ENCODE measurements at regions not wholly inside any gene's neighbourhood (a gene's known extent, or its start where the extent isn't known, plus 50 kb on each side); places are given as distances from the start of the nearest gene placed in this dataset.

- Histone ChIP-seq H4K20me1 (ENCODE audit: insufficient read depth, low read length) (no peaks in the 10 kb centered on the region), H3K4me2 (ENCODE audit: low read length) (peak overlapping the region; percentile 41), H3K4me1 (ENCODE audit: insufficient read depth, low read length, severe bottlenecking) (peaks cover 36% of the 10 kb centered on the region), H3K27me3 (ENCODE audit: insufficient read depth, low read length) (no peaks in the 10 kb centered on the region), H3K27ac (ENCODE audit: low read depth, low read length, poor library complexity, severe bottlenecking) (peak overlapping the region; percentile 66), H3K9ac (ENCODE audit: low read length) (no peak overlapping the region), H3K79me2 (ENCODE audit: insufficient read depth, low read length) (no peaks in the 10 kb centered on the region), H3F3A (ENCODE audit: insufficient read depth, low read length) (0 out of 2 replicates have a peak, but pooled peaks cover 4% of the 10 kb centered on the region), H3K4me3 (ENCODE audit: low read depth, low read length, poor library complexity, severe bottlenecking) (no peak overlapping the region), H3K9me3 (ENCODE audit: low read length) (no peaks in the 10 kb centered on the region), H3K9me2 (ENCODE audit: low read depth, low read length) (no peaks in the 10 kb centered on the region), H2AFZ (ENCODE audit: low read length) (no peak overlapping the region), H3K36me3 (ENCODE audit: insufficient read depth, low read length) (no peaks in the 10 kb centered on the region)
- TF ChIP-seq CTCF (IDR thresholded peaks at IDR 0.05; ENCODE audit: low read length) (no peak), EZH2 (IDR thresholded peaks at IDR 0.05; ENCODE audit: borderline replicate concordance, low read length) (no peak)
Measured at GRCh38 chr10:108849688-108850087, 1073.6 kb downstream of the XPNPEP1 start.

GRCh38 chr10:108849186-108849585, 1074.1 kb downstream of the XPNPEP1 start:
- TF ChIP-seq EZH2 (IDR thresholded peaks at IDR 0.05; ENCODE audit: borderline replicate concordance, low read length) = no peak
- TF ChIP-seq CTCF (IDR thresholded peaks at IDR 0.05; ENCODE audit: low read length) = no peak
- no peak overlapping the region for H3K4me3 ChIP-seq (ENCODE audit: low read depth, low read length, poor library complexity, severe bottlenecking)

GRCh38 chr10:108848046-108848445, 1075.3 kb downstream of the XPNPEP1 start:
- TF ChIP-seq CTCF (IDR thresholded peaks at IDR 0.05; ENCODE audit: low read length) (no peak), EZH2 (IDR thresholded peaks at IDR 0.05; ENCODE audit: borderline replicate concordance, low read length) (no peak)
- Histone ChIP-seq H3K27ac (ENCODE audit: low read depth, low read length, poor library complexity, severe bottlenecking) (no peak overlapping the region), H3K4me1 (ENCODE audit: insufficient read depth, low read length, severe bottlenecking) (peaks cover 36% of the 10 kb centered on the region), H3K9me2 (ENCODE audit: low read depth, low read length) (no peaks in the 10 kb centered on the region), H4K20me1 (ENCODE audit: insufficient read depth, low read length) (no peaks in the 10 kb centered on the region), H3K4me2 (ENCODE audit: low read length) (no peak overlapping the region), H3K9ac (ENCODE audit: low read length) (no peak overlapping the region), H3F3A (ENCODE audit: insufficient read depth, low read length) (0 out of 2 replicates have a peak, but pooled peaks cover 4% of the 10 kb centered on the region), H3K9me3 (ENCODE audit: low read length) (no peaks in the 10 kb centered on the region), H2AFZ (ENCODE audit: low read length) (no peak overlapping the region), H3K36me3 (ENCODE audit: insufficient read depth, low read length) (no peaks in the 10 kb centered on the region), H3K27me3 (ENCODE audit: insufficient read depth, low read length) (no peaks in the 10 kb centered on the region), H3K79me2 (ENCODE audit: insufficient read depth, low read length) (no peaks in the 10 kb centered on the region), H3K4me3 (ENCODE audit: low read depth, low read length, poor library complexity, severe bottlenecking) (no peak overlapping the region)

More at GRCh38 chr10:108849186-108849585, 1074.1 kb downstream of the XPNPEP1 start:
- Histone ChIP-seq H3K9me3 (ENCODE audit: low read length) (no peaks in the 10 kb centered on the region), H2AFZ (ENCODE audit: low read length) (no peak overlapping the region), H3K27ac (ENCODE audit: low read depth, low read length, poor library complexity, severe bottlenecking) (peak overlapping the region; percentile 22), H3F3A (ENCODE audit: insufficient read depth, low read length) (0 out of 2 replicates have a peak, but pooled peaks cover 4% of the 10 kb centered on the region), H4K20me1 (ENCODE audit: insufficient read depth, low read length) (no peaks in the 10 kb centered on the region), H3K4me2 (ENCODE audit: low read length) (no peak overlapping the region), H3K27me3 (ENCODE audit: insufficient read depth, low read length) (no peaks in the 10 kb centered on the region), H3K9me2 (ENCODE audit: low read depth, low read length) (no peaks in the 10 kb centered on the region), H3K36me3 (ENCODE audit: insufficient read depth, low read length) (no peaks in the 10 kb centered on the region), H3K4me1 (ENCODE audit: insufficient read depth, low read length, severe bottlenecking) (peaks cover 36% of the 10 kb centered on the region), H3K9ac (ENCODE audit: low read length) (no peak overlapping the region), H3K79me2 (ENCODE audit: insufficient read depth, low read length) (no peaks in the 10 kb centered on the region)

All from OCI-LY1 (cell line).